Esophagus squamous epithelium (tissue), 5 donors: ENCODE measurements at regions not wholly inside any gene's neighbourhood (a gene's known extent, or its start where the extent isn't known, plus 50 kb on each side); places are given as distances from the start of the nearest gene placed in this dataset.

Experiments
- DNase-seq: peaks from one replicate; lab custom pipeline; 2025; lab: John Stamatoyannopoulos, UW
- H3K27ac ChIP-seq, 4 donors: fragments of 200-600 bp; sonication (generic); one replicate each; pipeline ENCODE4 v1.5.1; 2016 to 2019; ENCODE audit warnings: mild to moderate bottlenecking in 1 of 4
- H3K27me3 ChIP-seq, 4 donors: fragments of 200-600 bp; sonication (generic); 1 replicate in 3 of 4; 2 replicates in 1 of 4; pipeline versions ENCODE4 v1.5.1 to v1.6.0; 2017 to 2021; ENCODE audit warnings: antibody characterized with exemption in 1 of 4
- H3K36me3 ChIP-seq, 3 donors: fragments of 200-600 bp; sonication (generic); one replicate each; pipeline ENCODE4 v1.5.1; 2016 to 2019
- H3K4me1 ChIP-seq, 3 donors: fragments of 200-600 bp; sonication (generic); one replicate each; pipeline ENCODE4 v1.5.1; 2017 to 2019
- H3K4me3 ChIP-seq, 4 donors: fragments of 200-600 bp; sonication (generic); 1 replicate in 3 of 4; 2 replicates in 1 of 4; pipeline ENCODE4 v1.5.1; 2016 to 2019; ENCODE audit warnings: mild to moderate bottlenecking in 2 of 4, moderate library complexity in 1 of 4
- H3K9me3 ChIP-seq, 3 donors: fragments of 200-600 bp; sonication (generic); one replicate each; pipeline ENCODE4 v1.5.1; 2016 to 2019
- CTCF ChIP-seq, 6 experiments: fragments of 450-650 bp in 4 of 6; fragments of 200-600 bp in 2 of 6; sonication (generic) in 2 of 6; IDR thresholded peaks; one replicate each; pipeline ENCODE4 v1.5.1; 2016 to 2019; ENCODE audit warnings: antibody characterized with exemption in 6 of 6, mild to moderate bottlenecking in 4 of 6, moderate library complexity in 4 of 6
- POLR2A ChIP-seq, 4 donors: fragments of 450-650 bp; IDR thresholded peaks; one replicate each; pipeline ENCODE4 v1.6.1; 2017; ENCODE audit warnings: antibody characterized with exemption in 4 of 4, mild to moderate bottlenecking in 4 of 4, moderate library complexity in 3 of 4
- WGBS, 2 donors: methylation state at CpG; one replicate each; pipeline ENCODE4 v1.1.5; 2018; 5-methylcytosine and 5-hydroxymethylcytosine counted together
- intact Hi-C: fragments of 100-400 bp; cut with DNase I; formaldehyde crosslinking; loops from one replicate; pipeline ENCODE4 v1.15.0; 2022
- donor health status: DM: yes; HTN: yes; CAD: no.

DNA sequence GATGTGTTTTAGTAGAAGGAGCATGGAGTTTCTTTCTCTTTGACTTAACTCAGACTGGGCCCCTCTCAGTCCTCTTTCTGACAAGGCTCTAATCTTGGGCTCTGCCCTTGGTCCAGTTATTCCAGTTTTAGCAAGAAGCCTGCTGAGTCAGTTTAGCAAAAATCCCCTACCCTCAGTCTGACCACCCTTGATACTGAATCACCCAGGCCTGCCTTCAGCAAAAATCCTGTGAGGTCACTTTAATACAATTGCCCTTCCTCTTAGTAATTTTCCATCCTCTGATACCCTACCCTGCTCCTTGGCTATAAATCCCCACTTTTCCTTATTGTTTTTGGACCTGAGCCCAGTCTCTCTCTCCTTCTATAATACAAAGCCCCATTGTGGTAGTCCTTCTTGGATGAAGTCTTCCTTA is 326.7 kb upstream of the NOX3 start:
- TF ChIP-seq CTCF (IDR thresholded peaks at IDR 0.05) (no peak), POLR2A (IDR thresholded peaks at IDR 0.05) (no peak)
- H3K27ac ChIP-seq = peak overlapping the region in 3 of 4 donors; percentile 47 to 63 (median 49)
- H3K36me3 ChIP-seq = no peaks in the 10 kb centered on the region
- H3K4me1 ChIP-seq = peaks cover 0 to 22% (median 7%) of the 10 kb centered on the region in 3 donors
- no peak overlapping the region for H3K4me3 ChIP-seq
- intact Hi-C loops = no loop called here
- no peaks in the 10 kb centered on the region for H3K27me3 ChIP-seq
- DNase-seq = no peak
- H3K9me3 ChIP-seq = no peaks in the 10 kb centered on the region

- no peaks in the 10 kb centered on the region for H3K9me3 ChIP-seq
- no peak overlapping the region for H3K27ac ChIP-seq
- no peaks in the 10 kb centered on the region for H3K36me3 ChIP-seq
- peaks cover 0 to 14% (median 7%) of the 10 kb centered on the region in 3 donors for H3K4me1 ChIP-seq
- no peaks in the 10 kb centered on the region for H3K27me3 ChIP-seq
- DNase-seq = no peak
- TF ChIP-seq POLR2A (IDR thresholded peaks at IDR 0.05) = no peak
- no peak for TF ChIP-seq CTCF (IDR thresholded peaks at IDR 0.05)
- 59 to 90% methylated on average over 2 of the region's 2 CpGs for WGBS, 2 donors
- no peak overlapping the region for H3K4me3 ChIP-seq
- intact Hi-C loops = no loop called here
Measured at GRCh38 chr6:155779456-155779855, 323.8 kb upstream of the NOX3 start.

- DNase-seq = no peak
- H3K4me1 ChIP-seq = peaks cover 0 to 14% (median 7%) of the 10 kb centered on the region in 3 donors
- no peak for TF ChIP-seq CTCF (IDR thresholded peaks at IDR 0.05)
- TF ChIP-seq POLR2A (IDR thresholded peaks at IDR 0.05) = no peak
- H3K4me3 ChIP-seq = no peak overlapping the region
- H3K27me3 ChIP-seq = no peaks in the 10 kb centered on the region
- H3K36me3 ChIP-seq = no peaks in the 10 kb centered on the region
- H3K27ac ChIP-seq = no peak overlapping the region
- no peaks in the 10 kb centered on the region for H3K9me3 ChIP-seq
- WGBS, 2 donors = 59 to 67% methylated on average over 2 of the region's 2 CpGs
- intact Hi-C loops = no loop called here
Measured at GRCh38 chr6:155778336-155778735, 322.7 kb upstream of the NOX3 start.

DNA sequence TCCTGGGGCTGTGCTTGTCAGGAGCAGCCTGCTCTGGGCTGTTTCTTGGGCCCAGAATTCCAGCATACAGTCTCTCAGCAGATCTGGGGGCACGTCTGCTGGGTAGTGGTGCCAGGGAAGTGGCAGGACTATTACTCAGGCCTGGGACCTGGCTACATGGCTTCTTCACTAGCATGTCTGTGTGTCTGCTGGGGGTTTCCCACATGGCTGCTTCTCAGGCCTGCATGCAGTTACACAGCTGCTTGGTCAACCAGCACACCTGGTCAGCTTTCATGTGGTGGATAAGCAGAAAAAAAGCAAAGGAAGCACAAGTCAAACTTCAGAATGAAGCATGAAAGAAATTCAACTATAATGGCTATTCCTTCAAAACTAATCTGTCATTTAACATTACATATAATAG is 316.2 kb upstream of the NOX3 start:
- no peaks in the 10 kb centered on the region for H3K27me3 ChIP-seq
- no peak overlapping the region for H3K4me3 ChIP-seq
- WGBS, 2 donors = 67% methylated on average over 1 of the region's 1 CpG; no CpG with 5 or more reads in 1 of the 2 donors
- no peak for TF ChIP-seq POLR2A (IDR thresholded peaks at IDR 0.05)
- no peak for TF ChIP-seq CTCF (IDR thresholded peaks at IDR 0.05)
- H3K4me1 ChIP-seq = no peaks in the 10 kb centered on the region
- no peak overlapping the region for H3K27ac ChIP-seq
- no peaks in the 10 kb centered on the region for H3K36me3 ChIP-seq
- H3K9me3 ChIP-seq = peaks cover 0 to 6% (median 0%) of the 10 kb centered on the region in 3 donors
- DNase-seq = no peak
- intact Hi-C loops = no loop called here

DNA sequence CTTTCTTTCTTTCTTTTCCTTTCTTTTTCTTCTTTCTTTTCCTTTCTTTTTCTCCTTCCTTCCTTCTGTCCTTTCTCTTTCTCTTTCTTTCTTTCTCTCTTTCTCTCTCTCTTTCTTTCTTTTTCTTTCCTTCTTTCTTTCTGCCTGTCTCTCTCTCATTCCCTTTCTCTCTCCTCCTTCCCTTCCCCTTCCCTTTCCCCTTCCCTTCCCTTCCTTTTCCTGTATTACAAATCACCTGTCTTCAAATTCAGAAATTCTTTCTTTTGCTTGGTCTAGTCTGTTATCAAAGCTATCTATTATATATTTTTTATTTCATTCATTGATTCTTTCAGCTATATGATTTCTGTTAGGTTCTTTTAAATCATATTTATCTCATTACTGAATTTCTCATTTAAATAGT is 315.2 kb upstream of the NOX3 start:
- H3K27me3 ChIP-seq = no peaks in the 10 kb centered on the region
- no peak overlapping the region for H3K27ac ChIP-seq
- no peak for DNase-seq
- H3K4me3 ChIP-seq = no peak overlapping the region
- no peaks in the 10 kb centered on the region for H3K4me1 ChIP-seq
- H3K36me3 ChIP-seq = no peaks in the 10 kb centered on the region
- TF ChIP-seq POLR2A (IDR thresholded peaks at IDR 0.05) = no peak
- no peak for TF ChIP-seq CTCF (IDR thresholded peaks at IDR 0.05)
- peaks cover 0 to 6% (median 0%) of the 10 kb centered on the region in 3 donors for H3K9me3 ChIP-seq
- intact Hi-C loops = no loop called here
